ENCODE measurements at regions not wholly inside any gene's neighbourhood (a gene's known extent, or its start where the extent isn't known, plus 50 kb on each side); places are given as distances from the start of the nearest gene placed in this dataset.
"Not testable (repeated sequence)": the region's sequence is repeated elsewhere in the genome, so short reads cannot be mapped to it uniquely, and the experiment has no call there.

DNA sequence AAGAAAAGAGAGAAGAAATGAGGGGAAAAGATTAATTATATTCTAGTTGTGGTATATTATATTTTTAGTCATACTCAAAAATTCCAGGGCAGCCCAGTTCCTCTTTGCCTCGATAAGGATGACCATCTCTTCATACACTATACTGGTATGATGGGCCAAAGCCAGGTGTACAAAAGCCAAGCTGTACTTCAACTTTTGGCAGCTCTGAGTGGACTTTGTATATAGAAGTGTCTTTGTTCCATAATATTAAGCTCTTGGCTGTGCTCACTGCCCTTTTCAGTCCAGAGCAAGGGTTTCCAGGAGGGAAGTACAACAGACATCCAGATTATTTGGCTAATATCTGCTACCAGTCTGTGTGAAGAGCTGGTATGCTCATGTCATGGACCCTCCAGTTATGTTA, 934.3 kb upstream of the CDH10 start:
- no peak for DNase-seq (ENCODE audit: extremely low read depth in 1 of 11, low read depth in 9 of 11, low spot score in 4 of 11)

DNA sequence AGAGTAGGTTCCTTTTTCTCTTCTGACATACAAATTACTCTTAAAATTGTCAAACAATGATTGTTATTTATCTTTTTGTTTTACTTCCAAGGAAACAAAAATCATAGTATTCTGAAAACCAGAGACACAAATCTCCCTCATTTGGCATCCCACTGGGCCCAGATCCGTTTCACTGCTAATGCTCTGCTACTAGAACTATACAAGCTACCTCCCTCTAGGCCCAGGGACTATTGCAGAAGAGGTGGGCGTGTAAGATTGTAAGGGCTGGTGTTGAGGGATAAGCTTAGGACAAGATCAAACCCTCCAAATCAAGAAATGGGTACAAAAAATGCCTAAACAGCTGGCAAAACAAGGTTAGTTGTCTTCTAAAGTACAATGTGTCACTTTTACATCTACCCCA, 928.9 kb upstream of the CDH10 start:
- DNase-seq (ENCODE audit: extremely low read depth in 1 of 11, low read depth in 9 of 11, low spot score in 4 of 11), result no peak

DNA sequence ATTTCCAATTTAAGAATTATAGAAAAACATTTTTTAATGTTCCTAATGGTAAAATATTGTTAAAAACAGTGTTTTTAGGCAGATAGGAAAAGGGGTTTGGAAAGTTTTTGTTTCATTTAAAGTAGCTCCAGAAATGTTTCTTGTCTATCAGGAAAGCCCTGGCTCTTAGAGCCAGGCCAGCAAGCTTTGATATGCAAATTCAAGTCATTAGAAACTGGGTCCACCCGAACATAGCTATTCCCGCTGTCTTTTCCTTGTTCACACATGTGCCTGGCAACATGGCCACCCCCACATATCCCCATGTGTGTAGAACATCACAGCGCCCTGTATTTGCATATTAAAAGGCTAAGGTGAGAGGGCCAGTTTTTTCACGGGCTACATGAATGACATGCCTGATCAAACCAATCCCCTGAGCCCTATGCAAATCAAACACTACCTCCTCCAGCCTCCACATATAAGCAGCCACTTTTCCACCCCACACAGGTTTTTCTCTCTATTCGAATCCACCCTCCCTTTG, 925.3 kb upstream of the CDH10 start:
- DNase-seq (ENCODE audit: extremely low read depth in 1 of 11, low read depth in 9 of 11, low spot score in 4 of 11), result no peak

DNA sequence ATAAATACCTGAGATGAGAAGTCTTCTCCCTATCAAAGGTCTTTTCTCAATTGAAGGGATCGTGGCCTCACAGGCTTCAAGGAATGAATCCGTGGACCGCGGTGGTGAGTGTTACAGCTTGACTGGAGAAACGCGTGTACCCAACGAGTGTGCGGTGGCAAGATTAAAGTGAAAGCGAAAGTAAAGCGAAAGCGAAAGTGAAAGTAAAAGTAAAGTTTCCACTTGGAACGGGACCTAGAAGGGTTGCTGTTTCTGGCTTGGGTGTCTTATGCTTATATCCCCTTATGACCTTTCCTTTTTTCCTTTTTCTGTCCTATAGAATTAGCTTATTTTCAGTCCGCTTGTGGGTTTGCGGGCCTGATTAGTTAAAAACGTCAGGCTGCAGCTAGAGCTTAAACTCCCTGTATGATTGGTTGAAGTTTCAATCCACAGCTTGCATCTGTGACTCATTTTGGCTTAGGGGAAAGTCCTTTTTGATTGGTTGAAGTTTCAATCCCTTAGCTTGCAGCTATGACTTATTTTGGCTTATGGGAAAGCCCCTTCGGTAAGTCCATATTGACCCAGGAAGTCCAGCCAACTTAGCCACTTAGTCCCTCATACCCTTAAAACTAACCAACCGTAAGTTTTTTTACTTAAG, 924.3 kb upstream of the CDH10 start:
- no peak for DNase-seq (ENCODE audit: extremely low read depth in 1 of 11, low read depth in 9 of 11, low spot score in 4 of 11)

DNA sequence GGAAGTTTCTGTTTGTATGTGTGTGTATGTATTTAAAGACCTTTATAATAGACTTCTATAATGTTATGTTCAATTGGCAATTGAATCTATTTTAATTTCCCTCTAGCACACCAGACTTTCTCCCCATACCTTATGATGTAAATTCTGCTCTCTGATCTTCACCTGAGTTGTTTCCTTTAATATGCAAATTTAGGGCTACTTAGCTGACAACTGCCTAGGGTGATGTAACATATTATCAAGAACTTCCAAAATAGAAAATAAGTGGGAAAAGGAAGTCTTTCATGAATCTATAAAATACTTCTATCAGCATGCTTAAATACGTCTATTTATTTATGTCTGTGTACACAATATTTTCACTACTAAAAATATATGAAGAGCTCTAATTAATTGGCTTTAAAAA, 923.5 kb upstream of the CDH10 start:
- DNase-seq (ENCODE audit: extremely low read depth in 1 of 11, low read depth in 9 of 11, low spot score in 4 of 11), result no peak

DNA sequence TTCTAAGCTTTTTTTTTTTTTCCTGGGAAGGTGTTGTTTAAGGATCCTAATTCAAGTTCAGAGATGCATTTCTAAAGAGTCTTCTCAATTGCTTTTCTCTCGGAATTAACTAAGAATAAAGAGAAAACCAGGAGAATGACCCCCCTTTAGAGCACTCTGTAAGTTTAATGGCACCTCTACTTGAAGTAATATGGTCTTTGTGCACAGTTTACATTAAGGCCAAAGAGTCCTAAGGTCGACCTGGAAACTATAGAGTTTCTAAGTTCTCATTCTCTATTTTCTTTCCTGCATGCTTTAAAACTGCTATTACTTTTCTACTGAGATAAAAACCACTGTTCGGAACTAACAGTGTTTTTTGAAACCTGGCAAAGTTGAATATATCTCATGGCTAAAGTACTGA, 923.1 kb upstream of the CDH10 start:
- no peak for DNase-seq (ENCODE audit: extremely low read depth in 1 of 11, low read depth in 9 of 11, low spot score in 4 of 11)

DNA sequence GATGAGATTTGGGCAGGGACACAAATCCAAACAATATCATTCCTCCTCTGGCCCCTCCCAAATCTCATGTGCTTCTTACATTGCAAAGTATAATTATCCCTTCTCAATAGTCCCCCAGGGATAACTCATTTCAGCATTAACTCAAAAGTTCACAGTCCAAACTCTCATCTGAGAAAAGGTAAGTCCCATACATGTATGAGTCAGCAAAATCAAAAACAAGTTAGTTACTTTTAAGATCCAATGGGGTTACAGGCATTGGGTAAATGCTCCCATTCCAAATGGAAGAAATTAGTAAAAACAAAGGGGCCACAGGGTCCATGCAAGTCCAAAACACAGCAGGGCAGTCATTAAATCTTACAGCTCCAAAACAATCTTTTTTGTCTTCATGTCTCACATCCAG, 917.9 kb upstream of the CDH10 start:
- no peak for DNase-seq (ENCODE audit: extremely low read depth in 1 of 11, low read depth in 9 of 11, low spot score in 4 of 11)

DNA sequence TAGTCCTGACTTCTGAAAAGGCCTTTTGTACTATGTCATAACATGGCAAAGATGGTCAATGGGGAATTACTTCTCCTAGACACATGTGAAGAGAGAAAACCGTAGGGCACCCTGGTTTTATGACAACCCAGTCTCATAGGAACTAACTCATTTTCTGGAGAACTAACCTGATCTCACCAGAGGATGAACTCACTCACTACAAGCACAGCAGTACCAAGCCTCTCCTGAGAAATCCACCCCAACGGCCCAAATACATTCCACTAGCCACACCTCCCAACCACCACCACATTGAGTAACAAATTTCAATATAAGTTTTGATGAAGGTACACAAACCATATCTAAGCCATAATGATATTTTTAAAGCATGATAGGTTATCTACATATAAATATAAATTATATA, 909.3 kb upstream of the CDH10 start:
- no peak for DNase-seq (ENCODE audit: extremely low read depth in 1 of 11, low read depth in 9 of 11, low spot score in 4 of 11)

DNA sequence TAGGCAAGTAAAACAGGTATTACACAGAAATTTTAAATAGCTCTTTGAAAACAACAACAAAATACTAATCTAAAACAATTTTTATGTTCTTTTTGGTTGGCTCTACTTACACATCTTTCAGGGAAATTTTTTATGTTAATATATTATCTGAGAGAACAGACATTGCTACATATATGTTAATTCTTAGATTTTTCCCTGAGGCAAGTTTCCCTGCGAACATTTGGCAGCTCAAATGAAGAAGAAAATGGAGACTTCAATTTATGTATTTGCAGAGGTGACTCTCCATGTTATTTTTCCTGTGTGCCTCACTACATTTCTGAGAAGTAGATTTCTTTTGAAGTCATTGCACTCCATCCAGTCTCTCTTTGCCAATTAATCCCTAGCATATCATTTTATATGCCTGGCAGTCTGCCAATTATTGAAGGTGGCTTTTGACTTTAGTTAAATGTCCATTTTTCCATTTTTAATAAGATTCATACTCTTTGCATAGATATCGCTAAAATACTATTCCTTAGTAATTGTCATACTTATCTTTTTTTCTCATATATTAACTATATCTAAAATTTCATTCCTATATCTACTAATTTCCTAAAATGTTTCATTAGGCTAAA, 908.2 kb upstream of the CDH10 start:
- DNase-seq (ENCODE audit: extremely low read depth in 1 of 11, low read depth in 9 of 11, low spot score in 4 of 11), result no peak

DNA sequence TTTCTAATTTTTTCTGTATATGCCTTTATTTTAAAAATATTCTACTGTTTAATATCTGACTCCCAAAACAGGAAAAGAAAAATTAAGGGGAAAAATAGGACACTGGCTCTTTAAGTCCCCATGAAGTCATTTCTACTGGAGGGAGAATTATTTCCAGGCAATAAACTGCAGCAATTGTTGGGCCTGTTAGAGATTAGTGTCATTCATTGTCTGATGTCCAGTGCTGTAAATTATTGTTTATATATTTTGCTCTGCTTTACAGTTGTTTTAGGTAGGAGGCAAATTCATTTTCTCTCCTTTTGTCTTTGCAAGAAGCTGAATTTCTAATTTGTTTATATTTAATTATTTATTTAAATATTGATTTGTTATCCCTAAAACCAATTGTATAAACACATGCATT, 906.0 kb upstream of the CDH10 start:
- no peak for DNase-seq (ENCODE audit: extremely low read depth in 1 of 11, low read depth in 9 of 11, low spot score in 4 of 11)

DNA sequence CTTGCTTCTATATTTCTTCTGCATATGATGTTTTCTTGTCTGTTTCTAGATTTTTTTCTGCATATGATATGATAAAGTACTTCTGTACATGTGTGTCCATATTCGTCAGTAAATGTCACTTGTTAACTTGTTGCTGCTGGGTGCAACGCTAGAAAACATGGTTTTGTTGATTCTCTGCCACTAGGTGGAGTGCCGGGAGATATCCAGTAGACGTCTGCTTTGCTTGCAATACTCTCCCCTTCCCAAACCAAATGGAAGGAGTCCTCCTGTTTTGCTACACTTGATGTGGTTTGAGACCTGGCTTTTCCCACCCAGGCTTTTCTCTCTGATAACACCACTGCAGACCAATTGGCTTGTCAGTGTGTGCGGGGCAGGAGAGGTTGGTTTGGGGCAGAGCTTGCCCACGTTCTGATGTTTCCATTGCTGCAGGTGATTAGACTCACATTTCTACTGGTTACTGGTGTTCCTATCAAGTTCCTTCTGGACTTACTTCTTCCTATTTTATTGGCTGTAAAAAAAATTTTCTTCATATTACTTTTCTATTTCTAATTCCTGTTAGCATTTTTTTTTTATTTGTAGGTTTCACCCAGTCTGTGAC, 900.0 kb upstream of the CDH10 start:
- DNase-seq (ENCODE audit: extremely low read depth in 1 of 11, low read depth in 9 of 11, low spot score in 4 of 11), result peak; percentile 2 to 38 (median 12)

DNA sequence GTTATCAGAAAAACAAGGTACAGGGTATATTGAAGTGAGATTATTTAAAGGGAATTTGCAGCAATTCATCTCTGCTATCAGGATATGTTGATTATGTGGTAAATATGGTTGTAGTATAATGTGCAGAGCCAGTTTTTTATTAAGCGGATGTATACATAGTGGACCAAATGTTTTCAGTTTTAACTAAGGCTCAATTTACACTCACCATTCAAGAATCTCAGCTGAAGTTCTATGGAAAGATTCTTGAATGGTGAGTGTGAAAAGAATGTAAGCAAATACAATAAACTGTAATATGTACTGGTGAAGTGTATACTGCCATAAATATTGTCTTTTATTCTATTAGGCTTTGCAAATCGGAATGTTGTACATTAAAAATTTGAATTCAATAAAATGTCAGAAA, 895.9 kb upstream of the CDH10 start:
- no peak for DNase-seq (ENCODE audit: extremely low read depth in 1 of 11, low read depth in 9 of 11, low spot score in 4 of 11)

DNA sequence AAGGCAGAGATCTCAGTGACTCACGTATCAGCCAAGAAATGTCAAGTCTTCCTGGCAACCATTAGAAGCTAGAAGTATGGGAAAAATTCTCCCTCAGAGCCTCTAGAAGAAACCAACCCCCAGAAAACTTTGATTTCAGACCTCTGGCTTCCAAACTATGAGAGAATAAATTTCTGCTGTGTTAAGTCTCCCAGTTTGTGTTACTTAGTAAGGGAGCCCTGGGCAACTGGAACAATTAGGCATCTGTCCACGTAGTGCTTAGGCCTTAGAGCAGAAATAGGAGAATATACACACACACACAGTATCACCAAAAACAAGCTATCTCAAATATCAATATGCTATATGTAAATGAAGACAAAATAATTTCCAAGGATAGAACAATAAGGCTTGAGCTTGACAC, 894.8 kb upstream of the CDH10 start:
- DNase-seq (ENCODE audit: extremely low read depth in 1 of 11, low read depth in 9 of 11, low spot score in 4 of 11), result no peak

DNA sequence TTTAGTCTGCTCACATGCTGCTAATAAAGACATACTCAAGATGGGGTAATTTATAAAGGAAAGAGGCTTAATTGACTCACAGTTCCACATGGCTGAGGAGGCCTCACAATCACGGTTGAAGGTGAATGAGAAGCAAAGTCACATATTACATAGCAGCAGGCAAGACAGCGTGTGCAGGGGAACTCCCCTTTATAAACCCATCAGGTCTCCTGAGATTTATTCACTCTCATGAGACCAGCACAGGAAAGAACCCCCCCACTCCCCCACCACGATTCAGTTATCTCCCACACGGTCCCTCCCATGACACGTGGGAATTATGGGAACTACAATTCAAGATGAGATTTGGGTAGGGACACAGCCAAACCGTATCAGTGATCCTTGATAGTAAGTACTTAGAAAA, 891.7 kb upstream of the CDH10 start:
- DNase-seq (ENCODE audit: extremely low read depth in 1 of 11, low read depth in 9 of 11, low spot score in 4 of 11), result not testable (repeated sequence)

DNA sequence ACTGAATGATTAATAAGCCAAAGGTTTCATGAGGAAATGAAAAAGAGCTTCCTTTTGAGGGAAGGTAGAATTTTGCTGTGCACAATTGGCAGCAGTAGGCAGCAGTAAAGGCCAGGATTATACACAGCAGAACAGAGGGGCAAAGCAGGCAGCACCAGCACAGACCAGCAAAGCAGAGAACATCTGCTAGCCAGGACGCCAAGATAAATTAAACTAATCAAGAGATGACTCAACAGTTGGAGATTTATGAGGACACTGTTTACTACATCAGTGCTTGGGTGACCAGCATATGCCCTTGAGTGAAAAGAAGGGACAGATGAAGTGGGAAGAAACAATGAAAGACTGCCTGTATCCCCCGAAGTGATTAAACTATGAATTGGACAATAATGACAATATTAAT, 871.4 kb upstream of the CDH10 start:
- DNase-seq (ENCODE audit: extremely low read depth in 1 of 11, low read depth in 9 of 11, low spot score in 4 of 11), result no peak

DNA sequence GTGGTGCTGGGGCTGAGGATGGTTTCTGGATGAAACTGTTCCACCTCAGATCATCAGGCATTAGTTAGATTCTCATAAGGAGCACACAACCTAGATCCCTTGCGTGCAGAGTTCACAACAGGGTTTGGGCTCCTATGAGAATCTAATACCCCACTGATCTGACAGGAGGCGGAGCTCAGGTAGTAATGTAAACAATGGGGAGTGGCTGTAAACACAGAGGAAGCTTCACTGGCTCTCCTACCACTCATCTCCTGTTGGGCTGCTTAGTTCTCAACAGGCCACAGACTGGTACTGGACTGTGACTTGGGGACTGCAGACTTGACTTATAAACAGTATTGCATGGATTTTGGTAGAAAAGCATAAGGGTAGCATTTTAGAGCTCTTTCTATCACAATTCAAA, 870.7 kb upstream of the CDH10 start:
- DNase-seq (ENCODE audit: extremely low read depth in 1 of 11, low read depth in 9 of 11, low spot score in 4 of 11), result no peak

DNA sequence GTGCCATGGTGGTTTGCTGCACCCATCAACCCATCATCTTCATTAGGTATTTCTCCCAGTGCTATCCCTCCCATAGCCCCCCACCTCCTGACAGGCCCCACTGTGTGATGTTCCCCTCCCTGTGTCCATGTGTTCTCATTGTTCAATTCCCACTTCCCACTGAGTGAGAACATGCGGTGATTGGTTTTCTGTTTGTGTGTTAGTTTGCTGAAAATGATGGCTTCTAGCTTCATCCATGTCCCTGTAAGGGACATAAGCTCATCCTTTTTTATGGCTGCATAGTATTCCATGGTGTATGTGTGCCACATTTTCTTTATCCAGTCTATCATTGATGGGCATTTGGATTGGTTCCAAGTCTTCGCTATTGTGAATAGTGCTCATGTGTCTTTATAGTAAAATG, 865.9 kb upstream of the CDH10 start:
- not testable (repeated sequence) for DNase-seq (ENCODE audit: extremely low read depth in 1 of 11, low read depth in 9 of 11, low spot score in 4 of 11)

DNA sequence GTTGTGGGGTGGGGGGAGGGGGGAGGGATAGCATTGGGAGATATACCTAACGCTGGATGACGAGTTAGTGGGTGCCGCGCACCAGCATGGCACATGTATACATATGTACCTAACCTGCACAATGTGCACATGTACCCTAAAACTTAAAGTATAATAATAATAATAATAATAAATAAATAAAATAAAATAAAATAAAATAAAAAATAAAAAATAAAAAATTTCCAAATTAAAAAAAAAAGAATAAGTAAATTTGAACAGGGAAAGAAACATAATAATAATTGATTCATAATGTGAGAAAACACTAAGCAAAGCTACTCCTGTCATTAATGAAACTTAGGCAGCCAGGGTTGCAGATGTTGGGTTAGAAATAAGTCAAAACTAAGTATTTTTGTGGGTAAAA, 863.2 kb upstream of the CDH10 start:
- DNase-seq (ENCODE audit: extremely low read depth in 1 of 11, low read depth in 9 of 11, low spot score in 4 of 11), result not testable (repeated sequence)

DNA sequence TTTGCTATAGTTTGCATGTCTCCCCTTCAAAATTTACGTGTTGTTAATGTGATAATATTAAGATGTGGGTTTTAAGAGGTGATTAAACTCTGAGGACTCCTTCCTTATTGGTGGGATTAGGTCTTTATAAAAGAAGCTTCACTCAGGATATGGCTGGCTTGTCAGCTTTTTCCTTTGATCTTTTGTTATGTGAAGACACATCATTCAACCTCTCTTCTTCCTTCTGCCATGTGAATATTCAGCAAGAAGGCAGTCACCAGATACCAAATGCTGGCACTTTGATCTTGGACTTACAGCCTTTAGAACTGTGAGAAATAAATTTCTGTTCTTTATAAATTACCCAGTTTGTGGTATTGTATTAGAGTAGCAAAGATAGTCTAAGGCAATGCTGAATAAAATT, 855.9 kb upstream of the CDH10 start:
- no peak for DNase-seq (ENCODE audit: extremely low read depth in 1 of 11, low read depth in 9 of 11, low spot score in 4 of 11)

DNA sequence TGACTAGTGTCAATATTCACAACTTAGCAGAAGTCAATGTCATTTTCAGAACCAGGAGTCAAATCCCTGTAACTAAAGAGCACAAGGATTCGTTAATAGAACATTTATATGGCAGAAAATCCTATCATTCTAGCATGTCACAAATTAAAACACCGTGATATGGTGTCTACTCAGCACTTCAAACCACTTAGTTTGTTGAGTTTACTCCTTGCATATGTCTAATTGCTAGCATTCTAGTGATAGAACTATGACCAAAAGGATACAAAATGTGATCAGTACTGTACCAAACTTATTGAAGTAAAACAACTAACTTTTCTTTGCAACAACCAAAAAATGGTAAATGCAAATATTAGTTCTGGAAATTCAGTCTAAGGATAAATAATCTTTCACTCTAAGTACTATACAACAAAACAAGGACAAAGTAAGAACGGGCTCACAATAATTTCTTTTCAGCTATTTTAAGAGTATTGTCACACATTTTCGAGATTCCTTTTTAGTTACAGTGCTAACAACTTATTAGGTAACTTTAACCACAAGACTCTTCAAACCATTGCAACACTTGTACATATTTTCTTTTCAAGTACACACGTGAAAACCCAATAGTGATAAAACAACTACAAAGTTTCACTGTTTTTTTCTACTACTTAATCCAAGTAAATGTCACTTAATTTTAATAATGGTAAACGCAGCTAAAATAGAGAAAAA, 845.2 kb upstream of the CDH10 start:
- DNase-seq (ENCODE audit: extremely low read depth in 1 of 11, low read depth in 9 of 11, low spot score in 4 of 11), result no peak

Measured in renal cortex interstitium (tissue), 11 donors.